Kidney glomerular epithelial cell (primary cell): ENCODE measurements at regions not wholly inside any gene's neighbourhood (a gene's known extent, or its start where the extent isn't known, plus 50 kb on each side); places are given as distances from the start of the nearest gene placed in this dataset.
"Not testable (repeated sequence)": the region's sequence is repeated elsewhere in the genome, so short reads cannot be mapped to it uniquely, and the experiment has no call there.

ENCODE experiments used
- DNase-seq: peaks from one replicate; lab custom pipeline; 2025; lab: John Stamatoyannopoulos, UW

DNA sequence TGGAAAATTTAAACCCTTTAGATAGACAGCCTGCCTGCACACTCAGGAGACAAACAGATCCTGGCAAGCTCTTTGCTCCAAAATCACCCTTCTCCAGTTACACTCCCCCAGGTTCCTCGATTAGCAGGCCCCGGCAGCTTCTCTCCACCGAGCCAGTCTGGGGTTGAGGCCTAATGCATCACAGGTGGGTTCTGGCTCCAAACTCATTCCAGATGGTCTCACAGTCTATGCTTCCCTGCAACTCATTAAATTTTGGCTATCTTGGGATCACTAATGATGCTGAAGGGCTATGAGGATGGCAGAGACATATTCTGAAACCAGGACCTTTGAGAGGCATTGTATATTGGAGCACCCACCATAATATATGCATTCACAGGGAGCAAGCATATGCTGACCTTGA is 559.8 kb upstream of the USP24 start:
- DNase-seq, result no peak

DNA sequence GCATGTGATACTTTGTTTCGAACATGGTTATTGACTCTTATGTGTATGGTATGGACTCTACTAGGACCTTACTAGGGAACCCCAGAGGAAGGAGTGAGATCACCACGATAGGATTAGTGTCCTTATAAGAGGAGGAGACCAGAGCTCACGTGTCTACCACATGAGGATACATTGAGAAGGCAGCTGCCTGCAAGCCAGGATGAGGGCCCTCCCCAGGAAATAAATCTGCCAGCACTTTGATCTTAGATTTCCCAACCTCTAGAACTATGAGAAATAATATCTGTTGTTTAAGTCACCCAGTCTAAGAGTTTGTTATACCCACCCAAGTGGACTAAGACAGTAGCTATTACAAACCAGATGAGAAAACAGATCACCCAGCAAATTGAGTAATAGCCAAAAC is 559.3 kb upstream of the USP24 start:
- no peak for DNase-seq

DNA sequence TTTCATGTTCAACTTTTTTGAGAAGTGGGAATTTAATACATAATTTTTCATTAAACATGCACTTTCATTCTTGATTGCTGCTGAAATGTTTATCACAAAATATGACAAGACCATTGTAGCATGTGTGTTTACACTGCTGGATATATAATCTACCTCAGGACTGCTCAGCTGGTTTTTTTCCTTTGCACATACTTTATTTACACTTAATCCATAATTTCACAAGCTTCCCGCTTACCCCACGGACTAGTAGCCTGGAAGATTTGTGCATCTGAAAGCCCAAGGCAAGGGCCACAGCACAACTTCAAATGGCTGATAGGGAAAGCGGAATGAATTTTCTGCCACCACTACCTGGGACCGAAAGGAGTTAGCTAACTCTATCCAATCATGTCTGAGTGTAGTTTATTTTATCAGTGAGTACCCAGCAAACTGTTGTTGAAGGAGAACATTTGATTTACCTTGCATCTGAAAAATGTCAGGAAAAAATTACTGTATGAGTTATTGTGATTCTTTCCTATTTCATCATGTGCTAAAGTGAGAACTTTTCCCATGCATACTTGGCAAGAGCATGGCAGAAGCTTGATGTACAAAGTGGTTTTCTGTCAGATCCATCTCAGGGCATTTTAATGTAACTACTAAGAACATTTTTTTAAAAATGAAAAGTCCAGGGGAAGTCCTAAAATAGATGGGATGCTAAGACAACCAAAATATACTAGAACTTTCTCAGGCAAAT is 558.2 kb upstream of the USP24 start:
- DNase-seq, result no peak

DNA sequence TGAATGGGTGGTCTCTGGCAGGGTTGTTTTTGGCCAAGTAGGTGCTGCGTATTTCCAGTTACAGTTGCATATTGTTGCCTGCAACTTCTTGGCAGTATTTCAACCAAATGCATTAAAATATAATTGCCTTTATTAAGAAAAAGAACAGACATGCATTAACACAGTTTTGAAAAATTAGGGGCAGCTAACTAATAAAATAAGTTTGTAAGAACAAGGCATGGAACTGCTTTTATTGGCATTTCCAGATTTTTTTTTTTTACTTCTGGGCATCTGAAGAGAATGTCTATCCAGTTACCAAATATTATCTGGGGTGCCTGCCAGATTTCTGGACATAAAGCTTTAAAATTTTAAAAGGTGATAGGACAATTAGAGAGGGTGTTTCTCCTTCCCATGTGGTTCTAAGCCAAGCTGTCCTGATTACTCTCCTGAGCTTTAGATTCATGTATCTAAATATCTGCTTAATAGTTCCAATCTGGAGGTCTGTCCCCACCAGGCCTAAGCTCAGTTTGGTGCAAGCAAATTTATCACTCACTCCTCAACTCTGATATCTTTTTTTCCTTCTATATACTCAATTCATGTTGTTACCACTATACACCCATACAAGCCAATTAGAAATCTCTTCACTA is 553.3 kb upstream of the USP24 start:
- no peak for DNase-seq

- DNase-seq, result no peak
Observed at GRCh38 chr1:55767171-55767570, 552.0 kb upstream of the USP24 start.

DNA sequence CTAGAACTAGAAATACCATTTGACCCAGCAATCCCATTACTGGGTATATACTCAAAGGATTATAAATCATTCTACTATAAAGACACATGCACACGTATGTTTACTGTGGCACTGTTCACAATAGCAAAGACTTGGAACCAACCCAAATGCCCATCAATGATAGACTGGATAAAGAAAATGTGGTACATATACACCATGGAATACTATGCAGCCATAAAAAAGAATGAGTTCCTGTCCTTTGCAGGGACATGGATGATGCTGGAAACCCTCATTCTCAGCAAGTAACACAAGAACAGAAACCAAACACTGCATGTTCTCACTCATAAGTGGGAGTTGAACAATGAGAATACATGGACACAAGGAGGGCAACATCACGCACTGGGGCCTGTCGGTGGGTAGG is 550.3 kb upstream of the USP24 start:
- not testable (repeated sequence) for DNase-seq

DNA sequence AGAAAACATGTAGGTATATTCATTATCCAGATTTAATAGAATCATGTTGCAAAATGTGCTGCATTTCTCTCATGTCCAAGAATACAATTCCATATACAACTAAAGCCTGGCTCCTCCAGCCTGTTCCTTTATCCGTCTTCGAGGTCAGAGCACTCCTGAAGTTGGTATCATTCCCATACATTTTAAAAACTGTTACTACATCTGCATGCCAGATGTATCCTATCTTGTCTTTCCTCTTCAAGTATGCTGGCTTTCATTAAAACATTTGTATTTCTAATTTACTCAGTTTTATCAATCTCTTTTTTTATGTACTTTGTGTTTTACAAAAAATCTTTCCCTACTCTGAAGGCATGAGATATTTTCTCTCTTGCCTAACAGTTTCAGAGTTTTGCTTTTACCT is 536.6 kb upstream of the USP24 start:
- DNase-seq, result no peak

GRCh38 chr1:55750628-55750995 is 535.4 kb upstream of the USP24 start:
- DNase-seq, result no peak

GRCh38 chr1:55749975-55750627 is 534.9 kb upstream of the USP24 start:
- no peak for DNase-seq

DNA sequence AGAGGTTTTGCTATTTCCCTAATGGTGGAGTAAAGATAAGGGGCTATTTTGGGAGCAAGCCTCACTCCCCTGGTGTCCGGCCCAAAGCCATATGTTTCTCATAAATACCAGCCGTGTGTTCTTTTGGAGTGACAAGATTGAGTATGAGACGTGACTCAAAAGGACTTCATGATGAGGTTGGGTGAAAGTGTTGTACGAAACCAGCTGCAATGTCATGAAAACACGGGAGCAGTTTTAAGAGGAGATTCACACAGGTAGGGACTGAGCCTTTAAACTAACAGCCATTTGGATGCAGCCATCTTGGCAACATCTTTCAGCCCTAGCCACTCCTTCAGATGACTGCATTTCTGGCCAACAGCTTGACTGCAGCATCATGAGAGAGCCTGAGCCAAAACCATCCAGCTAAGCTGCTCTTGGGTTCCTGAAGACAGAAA is 532.3 kb upstream of the USP24 start:
- no peak for DNase-seq

DNA sequence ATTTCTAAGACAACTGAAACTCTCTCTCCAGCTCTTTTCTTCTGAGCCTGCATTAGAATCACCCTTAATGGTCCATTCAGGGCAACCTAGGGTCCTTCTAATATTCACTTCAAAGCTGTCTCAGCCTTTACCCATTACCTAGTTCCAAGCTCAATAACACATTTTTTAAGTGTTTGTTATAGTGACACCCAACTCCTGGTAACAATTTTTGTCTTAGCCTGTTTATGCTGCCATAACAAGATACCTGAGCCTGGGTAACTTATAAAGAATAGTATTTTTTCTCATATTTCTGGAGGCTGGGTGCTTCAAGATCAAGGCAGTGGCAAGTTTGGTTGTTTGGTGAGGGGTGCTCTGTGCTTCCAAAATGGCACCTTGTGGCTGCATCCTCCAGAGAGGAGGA is 531.5 kb upstream of the USP24 start:
- DNase-seq, result no peak

DNA sequence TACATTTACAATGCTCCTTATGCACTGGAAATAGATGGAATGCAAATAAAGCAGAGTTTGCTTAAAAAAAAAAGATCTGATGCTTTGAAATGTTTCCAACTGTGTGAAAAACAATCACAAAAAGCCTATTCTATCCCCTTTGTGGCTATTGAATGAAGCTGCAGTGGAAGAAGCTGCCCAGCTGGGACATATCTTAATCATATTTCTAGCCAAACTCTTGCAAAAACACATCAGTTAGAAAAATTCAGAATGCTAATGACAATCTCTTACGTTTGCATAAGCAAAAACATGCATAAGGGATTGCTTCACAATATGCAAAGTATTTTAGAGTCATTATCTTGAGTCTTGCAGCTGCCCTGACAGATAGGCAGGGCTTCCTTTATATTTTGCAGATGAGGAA is 526.4 kb upstream of the USP24 start:
- no peak for DNase-seq

GRCh38 chr1:55735106-55735505 is 519.9 kb upstream of the USP24 start:
- DNase-seq, result no peak

GRCh38 chr1:55726994-55727393 is 511.8 kb upstream of the USP24 start:
- DNase-seq, result no peak

GRCh38 chr1:55725378-55725777 is 510.2 kb upstream of the USP24 start:
- DNase-seq, result no peak

DNA sequence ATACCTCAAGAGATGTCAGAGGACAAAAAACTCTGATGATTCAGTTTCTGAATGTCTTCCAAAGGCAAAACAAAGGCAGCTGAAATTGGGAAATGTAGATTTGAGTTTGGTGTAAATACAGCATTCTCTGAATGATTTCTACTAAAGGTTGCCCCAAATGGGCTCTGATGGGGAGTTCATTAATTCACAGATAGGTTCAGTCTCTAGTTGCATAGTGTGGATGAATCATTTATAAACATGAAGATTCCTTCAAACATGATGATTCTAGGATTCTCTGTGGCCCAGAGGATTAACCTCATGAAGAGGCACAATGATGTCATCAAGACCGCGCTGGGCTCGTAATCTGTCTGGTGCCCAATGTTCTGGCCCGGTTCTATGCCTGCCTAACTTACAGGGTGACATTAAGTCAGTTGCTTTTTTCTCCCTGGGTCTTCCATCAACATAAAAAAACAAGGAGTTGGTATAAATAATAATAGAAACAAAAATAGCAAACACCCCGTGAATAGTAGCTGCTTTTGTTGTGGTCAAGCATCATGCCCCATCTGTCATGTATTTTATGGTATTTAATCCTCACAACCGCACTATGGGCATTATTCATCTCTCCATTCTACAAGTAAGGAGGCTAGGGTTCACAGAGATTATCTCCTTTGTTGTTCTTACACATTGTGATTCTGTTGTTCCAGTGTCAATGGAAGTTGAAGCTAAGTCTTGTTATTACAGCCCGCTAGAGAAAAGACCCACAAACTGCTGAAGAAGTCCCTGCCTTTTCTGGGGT is 509.6 kb upstream of the USP24 start:
- no peak for DNase-seq

- DNase-seq, result no peak
Observed at GRCh38 chr1:55723001-55723400, 507.8 kb upstream of the USP24 start.

GRCh38 chr1:55720261-55720660 is 505.1 kb upstream of the USP24 start:
- no peak for DNase-seq

- peak; percentile 64 for DNase-seq
Observed at GRCh38 chr1:55718758-55719671, 503.9 kb upstream of the USP24 start.

GRCh38 chr1:55717111-55717510 is 501.9 kb upstream of the USP24 start:
- DNase-seq, result no peak

DNA sequence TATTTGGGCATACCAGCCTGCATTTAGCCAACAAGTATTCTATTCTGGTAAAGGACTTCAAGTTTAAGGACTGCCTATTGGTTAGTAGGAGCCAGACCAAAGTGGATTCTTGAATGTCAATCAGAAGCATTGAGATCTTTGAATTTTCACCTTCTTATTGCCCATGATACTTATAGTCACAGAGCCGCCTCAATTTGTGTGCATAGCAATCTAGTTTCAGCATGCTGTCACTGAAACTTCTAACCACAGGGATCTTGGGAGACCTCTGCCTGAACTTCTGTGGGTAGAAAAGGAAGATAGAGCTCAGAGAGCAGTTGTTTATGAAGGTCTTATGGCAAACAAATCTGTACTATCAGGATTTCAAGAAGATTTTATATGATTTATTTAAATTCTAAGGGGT is 501.4 kb upstream of the USP24 start:
- no peak for DNase-seq

GRCh38 chr1:55716151-55716550 is 501.0 kb upstream of the USP24 start:
- DNase-seq, result peak; percentile 63
